Adrenal gland (tissue), 9 donors: ENCODE measurements at regions not wholly inside any gene's neighbourhood (a gene's known extent, or its start where the extent isn't known, plus 50 kb on each side); places are given as distances from the start of the nearest gene placed in this dataset.

Experiments
- DNase-seq, 7 donors: peaks; one replicate each; pipeline ENCODE4 v3.0.0-alpha.2; 2019 to 2020
- H3K27ac ChIP-seq, 5 donors: fragments of 200-600 bp; sonication (generic) in 4 of 5; 1 replicate in 3 of 5; 2 replicates in 2 of 5; pipeline versions ENCODE4 v1.5.1 to v1.8.0; 2016 to 2020; ENCODE audit warnings: mild to moderate bottlenecking in 1 of 5
- H3K27me3 ChIP-seq: fragments of 200-600 bp; 2 replicates; pipeline ENCODE4 v1.8.0; 2021
- H3K36me3 ChIP-seq, 2 donors: fragments of 200-600 bp; replicated peaks in 1 of 2; 1 replicate in 1 of 2; 2 replicates in 1 of 2; pipeline versions ENCODE4 v1.5.1 to v1.8.0; 2018 to 2022
- H3K4me1 ChIP-seq, 2 donors: fragments of 200-600 bp; replicated peaks in 1 of 2; 1 replicate in 1 of 2; 2 replicates in 1 of 2; pipeline versions ENCODE4 v1.5.1 to v1.8.0; 2018 to 2021
- H3K4me3 ChIP-seq, 4 donors: fragments of 200-600 bp; sonication (generic) in 3 of 4; one replicate each; pipeline ENCODE4 v1.5.1; 2016 to 2018
- H3K9me3 ChIP-seq, 3 donors: fragments of 200-600 bp; sonication (generic) in 1 of 3; replicated peaks in 1 of 3; 1 replicate in 2 of 3; 2 replicates in 1 of 3; pipeline versions ENCODE4 v1.5.1 to v1.8.0; 2016 to 2021
- POLR2A ChIP-seq, 2 donors: fragments of 450-650 bp; IDR thresholded peaks; one replicate each; pipeline ENCODE4 v1.6.1; 2017; ENCODE audit warnings: antibody characterized with exemption in 2 of 2, mild to moderate bottlenecking in 2 of 2, moderate library complexity in 1 of 2
- WGBS, 4 donors: extraction: QIAGEN DNeasy Blood & Tissue Kit in 2 of 4; methylation state at CpG; one replicate each; pipeline versions ENCODE4 v1.1.5 to v1.1.7; 2013 to 2017; 5-methylcytosine and 5-hydroxymethylcytosine counted together
- intact Hi-C, 2 donors: fragments of 100-400 bp; cut with DNase I; formaldehyde crosslinking; loops; one replicate each; pipeline versions ENCODE4 v1.14.1 to v1.15.0; 2022 to 2023
- TF ChIP-seq, protein P1 (sequence below), 6 experiments: fragments of 450-650 bp in 4 of 6; fragments of 200-600 bp in 2 of 6; sonication (generic) in 1 of 6; IDR thresholded peaks; 1 replicate in 5 of 6; 2 replicates in 1 of 6; pipeline versions ENCODE4 v1.5.1 to v1.8.0; 2016 to 2021; ENCODE audit warnings: antibody characterized with exemption in 6 of 6, mild to moderate bottlenecking in 2 of 6, moderate library complexity in 1 of 6
- donor health status: healthy with polysubstance abuse.
- donor health status: Bipolar disorder and iron deficiency.
- donor health status: DM: yes; HTN: yes; CAD: no.
- donor health status: DM: no; HTN: no; CAD: no.
- donor health status: DM: no; HTN: no; CAD: no.

DNA sequence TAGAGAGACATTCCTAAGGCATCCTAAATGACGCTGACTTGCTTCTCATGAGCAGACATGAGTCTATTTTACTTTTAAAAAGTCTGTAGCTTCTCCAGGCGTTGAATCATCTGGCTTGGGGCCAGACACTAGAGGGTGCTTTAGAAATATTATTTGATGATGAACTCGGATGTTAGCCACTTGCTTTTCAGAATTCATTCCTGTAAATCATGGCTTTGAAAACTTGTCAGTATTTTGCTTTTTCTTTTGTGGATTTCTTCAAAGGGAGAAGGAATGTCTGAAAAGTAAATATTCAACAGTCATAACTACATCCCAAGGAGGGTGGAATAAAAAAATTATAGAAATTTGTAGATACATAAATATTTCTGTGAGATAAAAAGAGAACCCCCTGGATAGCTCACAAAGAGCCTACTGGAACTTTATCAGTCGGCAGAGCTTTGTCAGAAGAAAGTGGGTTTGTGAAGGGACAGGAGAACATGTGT, 370.8 kb downstream of the OSR1 start:
- peaks cover 0 to 20% of the 10 kb centered on the region in 2 donors for H3K4me1 ChIP-seq
- intact Hi-C loops: no loop called here
- peak; percentile 82 to 93 (median 88) for DNase-seq
- H3K9me3 ChIP-seq: no peaks in the 10 kb centered on the region
- TF ChIP-seq POLR2A (IDR thresholded peaks at IDR 0.05): no peak
- TF ChIP-seq, protein P1, sequence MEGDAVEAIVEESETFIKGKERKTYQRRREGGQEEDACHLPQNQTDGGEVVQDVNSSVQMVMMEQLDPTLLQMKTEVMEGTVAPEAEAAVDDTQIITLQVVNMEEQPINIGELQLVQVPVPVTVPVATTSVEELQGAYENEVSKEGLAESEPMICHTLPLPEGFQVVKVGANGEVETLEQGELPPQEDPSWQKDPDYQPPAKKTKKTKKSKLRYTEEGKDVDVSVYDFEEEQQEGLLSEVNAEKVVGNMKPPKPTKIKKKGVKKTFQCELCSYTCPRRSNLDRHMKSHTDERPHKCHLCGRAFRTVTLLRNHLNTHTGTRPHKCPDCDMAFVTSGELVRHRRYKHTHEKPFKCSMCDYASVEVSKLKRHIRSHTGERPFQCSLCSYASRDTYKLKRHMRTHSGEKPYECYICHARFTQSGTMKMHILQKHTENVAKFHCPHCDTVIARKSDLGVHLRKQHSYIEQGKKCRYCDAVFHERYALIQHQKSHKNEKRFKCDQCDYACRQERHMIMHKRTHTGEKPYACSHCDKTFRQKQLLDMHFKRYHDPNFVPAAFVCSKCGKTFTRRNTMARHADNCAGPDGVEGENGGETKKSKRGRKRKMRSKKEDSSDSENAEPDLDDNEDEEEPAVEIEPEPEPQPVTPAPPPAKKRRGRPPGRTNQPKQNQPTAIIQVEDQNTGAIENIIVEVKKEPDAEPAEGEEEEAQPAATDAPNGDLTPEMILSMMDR (IDR thresholded peaks at IDR 0.05): peak in 5 of 6 experiments; percentile 5 to 31 (median 24)
- no peaks in the 10 kb centered on the region for H3K27me3 ChIP-seq
- no peak overlapping the region for H3K4me3 ChIP-seq
- WGBS, 4 donors: 14 to 19% (median 17%) methylated on average over 4 of the region's 4 CpGs
- H3K36me3 ChIP-seq: no peaks in the 10 kb centered on the region
- no peak overlapping the region for H3K27ac ChIP-seq

DNA sequence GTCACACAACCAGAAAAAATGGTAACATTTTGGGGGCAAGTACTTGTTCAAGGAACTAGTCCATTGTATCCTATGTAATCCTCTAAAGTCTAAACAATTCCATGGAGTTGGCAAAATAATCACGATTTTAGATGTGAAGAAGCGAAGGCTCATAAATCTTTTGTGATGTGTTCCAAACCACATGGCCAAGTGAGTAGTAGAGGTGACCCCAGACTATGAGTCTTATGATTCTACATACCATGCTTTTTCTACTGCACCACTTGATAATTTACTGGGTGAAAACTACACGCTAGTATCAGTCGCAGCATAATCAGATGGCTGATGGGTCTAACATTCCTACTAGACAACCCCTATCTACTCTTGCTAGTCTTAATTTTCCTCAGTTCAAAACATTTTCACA, 371.4 kb downstream of the OSR1 start:
- intact Hi-C loops: no loop called here
- Histone ChIP-seq H3K9me3 (no peaks in the 10 kb centered on the region), H3K4me1 (peaks cover 0 to 18% of the 10 kb centered on the region in 2 donors), H3K4me3 (no peak overlapping the region), H3K36me3 (no peaks in the 10 kb centered on the region), H3K27me3 (no peaks in the 10 kb centered on the region), H3K27ac (no peak overlapping the region)
- WGBS, 4 donors: 84 to 94% (median 92%) methylated on average over 4 of the region's 4 CpGs
- DNase-seq: no peak
- TF ChIP-seq, protein P1 (IDR thresholded peaks at IDR 0.05): no peak
- TF ChIP-seq POLR2A (IDR thresholded peaks at IDR 0.05): no peak

DNA sequence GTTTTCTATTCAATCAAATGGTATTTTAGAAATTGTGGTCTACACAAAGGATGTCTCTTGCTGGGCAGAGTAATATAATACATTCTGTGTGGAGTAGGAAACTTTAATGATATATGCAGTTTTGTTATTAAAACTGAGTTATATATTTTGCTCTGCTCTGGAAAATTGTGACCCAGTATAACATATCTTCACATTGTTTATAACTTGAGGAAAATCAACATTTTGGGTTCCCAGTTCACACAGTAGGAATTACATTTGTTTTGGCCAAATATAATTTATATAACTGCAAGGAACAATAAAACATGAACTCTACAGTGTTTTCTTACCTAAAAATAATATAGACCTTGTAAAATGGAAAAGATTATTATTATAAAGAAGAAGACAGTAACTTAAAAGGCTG, 372.4 kb downstream of the OSR1 start:
- no peaks in the 10 kb centered on the region for H3K9me3 ChIP-seq
- TF ChIP-seq, protein P1 (IDR thresholded peaks at IDR 0.05): no peak
- no peak for TF ChIP-seq POLR2A (IDR thresholded peaks at IDR 0.05)

DNA sequence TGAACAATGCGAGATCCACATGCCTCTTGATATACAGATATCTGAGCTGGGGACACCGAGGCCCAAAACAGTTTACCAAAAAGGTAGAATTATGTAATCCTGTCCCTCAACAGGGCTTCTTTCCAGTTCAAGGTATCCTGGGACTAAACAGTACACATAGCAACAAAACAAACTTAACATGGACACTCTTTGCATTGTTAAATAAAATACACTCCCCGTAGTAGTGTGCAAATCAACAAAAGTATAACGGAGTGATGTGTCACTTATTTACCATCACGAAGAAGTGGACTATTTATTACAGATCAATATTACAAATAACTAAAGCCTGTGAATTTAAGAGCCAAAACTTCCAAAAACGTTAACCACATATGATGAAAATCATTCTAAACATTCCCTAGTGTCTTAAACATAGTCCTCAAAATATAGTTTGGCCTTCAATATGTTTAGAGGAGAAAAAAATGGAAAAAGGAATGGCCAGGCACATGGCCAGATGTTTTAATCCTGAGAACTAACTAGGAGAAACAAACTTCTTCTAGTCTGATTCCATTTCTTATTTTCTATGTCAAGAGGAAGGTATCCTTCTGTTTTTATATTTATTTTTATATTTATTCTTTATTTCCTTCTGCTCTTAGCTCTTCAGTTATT, 377.5 kb downstream of the OSR1 start:
- Histone ChIP-seq H3K4me3 (no peak overlapping the region), H3K27ac (no peak overlapping the region), H3K4me1 (peaks cover 2 to 15% of the 10 kb centered on the region in 2 donors), H3K36me3 (no peaks in the 10 kb centered on the region), H3K27me3 (no peaks in the 10 kb centered on the region), H3K9me3 (no peaks in the 10 kb centered on the region)
- TF ChIP-seq POLR2A (IDR thresholded peaks at IDR 0.05): no peak
- TF ChIP-seq, protein P1 (IDR thresholded peaks at IDR 0.05): no peak
- no peak for DNase-seq
- 85 to 90% (median 88%) methylated on average over 6 of the region's 6 CpGs for WGBS, 4 donors
- intact Hi-C loops: no loop called here

More for the DNA sequence above, 372.4 kb downstream of the OSR1 start:
- no peak for DNase-seq
- Histone ChIP-seq H3K4me1 (peaks cover 0 to 8% of the 10 kb centered on the region in 2 donors), H3K4me3 (no peak overlapping the region), H3K27me3 (no peaks in the 10 kb centered on the region), H3K36me3 (no peaks in the 10 kb centered on the region), H3K27ac (no peak overlapping the region)
- intact Hi-C loops: no loop called here
